22Rv1 (cell line): ENCODE measurements at regions not wholly inside any gene's neighbourhood (a gene's known extent, or its start where the extent isn't known, plus 50 kb on each side); places are given as distances from the start of the nearest gene placed in this dataset.

Experiments used
- H3K27ac ChIP-seq: fragments of 450-650 bp; 2 replicates; pipeline ENCODE4 v1.5.1; 2017
- CTCF ChIP-seq: fragments of 450-650 bp; IDR thresholded peaks from 2 replicates; pipeline ENCODE4 v1.5.1; 2017; ENCODE audit warnings: mild to moderate bottlenecking
- ZFX ChIP-seq: fragments of 450-650 bp; IDR thresholded peaks from 2 replicates; pipeline ENCODE4 v1.6.1; 2017; ENCODE audit warnings: antibody characterized with exemption, borderline replicate concordance

GRCh38 chr1:233549404-233549803 is 64.5 kb upstream of the KCNK1 start:
- TF ChIP-seq ZFX (no peak), CTCF (no peak)

GRCh38 chr1:233549917-233550316 is 64.0 kb upstream of the KCNK1 start:
- no peak overlapping the region for H3K27ac ChIP-seq
- TF ChIP-seq CTCF, result no peak
- no peak for TF ChIP-seq ZFX

More at GRCh38 chr1:233549404-233549803, 64.5 kb upstream of the KCNK1 start:
- H3K27ac ChIP-seq, result no peak overlapping the region

GRCh38 chr1:233554037-233554436 is 59.9 kb upstream of the KCNK1 start:
- TF ChIP-seq CTCF, result no peak
- TF ChIP-seq ZFX, result no peak
- no peak overlapping the region for H3K27ac ChIP-seq

GRCh38 chr1:233561708-233562426 is 52.0 kb upstream of the KCNK1 start:
- TF ChIP-seq ZFX (no peak), CTCF (no peak)
- H3K27ac ChIP-seq, result no peak overlapping the region
